ACHN (cell line): ENCODE measurements at regions not wholly inside any gene's neighbourhood (a gene's known extent, or its start where the extent isn't known, plus 50 kb on each side); places are given as distances from the start of the nearest gene placed in this dataset.

Source experiments
- DNase-seq: peaks from one replicate; pipeline ENCODE4 v3.0.0-alpha.2; 2015
- in situ Hi-C: cut with HindIII; loops from 2 replicates; pipeline ENCODE4 v1.10.0; 2017; ENCODE audit warnings: low sequenced_read_pairs, low pct_ligation_motif_present, low pct_unique_long_range_greater_than_20kb

GRCh38 chr13:24004142-24004899 lies 107.0 kb upstream of the C1QTNF9B start:
- no peak for DNase-seq
- in situ Hi-C loops = no loop called here

- DNase-seq = no peak
- in situ Hi-C loops = no loop called here
Measured at GRCh38 chr13:24004971-24005370, 107.7 kb upstream of the C1QTNF9B start.

- no peak for DNase-seq
- in situ Hi-C loops = no loop called here
Measured at GRCh38 chr13:24005755-24006281, 108.5 kb upstream of the C1QTNF9B start.

- no peak for DNase-seq
- in situ Hi-C loops = no loop called here
Measured at GRCh38 chr13:24006520-24007248, 109.4 kb upstream of the C1QTNF9B start.

GRCh38 chr13:24007979-24008620 lies 110.8 kb upstream of the C1QTNF9B start:
- DNase-seq = no peak
- in situ Hi-C loops = no loop called here

GRCh38 chr13:24008679-24009078 lies 111.4 kb upstream of the C1QTNF9B start:
- in situ Hi-C loops = no loop called here
- no peak for DNase-seq

- DNase-seq = no peak
- in situ Hi-C loops = no loop called here
Measured at GRCh38 chr13:24011266-24011665, 114.0 kb upstream of the C1QTNF9B start.

- no peak for DNase-seq
- in situ Hi-C loops = no loop called here
Measured at GRCh38 chr13:24012648-24013047, 115.3 kb upstream of the C1QTNF9B start.

GRCh38 chr13:24013189-24013588 lies 115.9 kb upstream of the C1QTNF9B start:
- no peak for DNase-seq
- in situ Hi-C loops = no loop called here

GRCh38 chr13:24016046-24016445 lies 118.7 kb upstream of the C1QTNF9B start:
- in situ Hi-C loops = no loop called here
- no peak for DNase-seq

GRCh38 chr13:24022568-24022967 lies 125.3 kb upstream of the C1QTNF9B start:
- in situ Hi-C loops = no loop called here

GRCh38 chr13:24023073-24023472 lies 125.8 kb upstream of the C1QTNF9B start:
- in situ Hi-C loops = no loop called here
- DNase-seq = no peak

More at GRCh38 chr13:24022568-24022967, 125.3 kb upstream of the C1QTNF9B start:
- DNase-seq = no peak

- DNase-seq = no peak
- in situ Hi-C loops = no loop called here
Measured at GRCh38 chr13:24027494-24027893, 130.2 kb upstream of the C1QTNF9B start.

- in situ Hi-C loops = no loop called here
- DNase-seq = no peak
Measured at GRCh38 chr13:24032252-24032651, 128.3 kb upstream of the SPATA13 start.

GRCh38 chr13:24032674-24033073 lies 127.8 kb upstream of the SPATA13 start:
- no peak for DNase-seq
- in situ Hi-C loops = no loop called here

GRCh38 chr13:24033527-24034302 lies 126.8 kb upstream of the SPATA13 start:
- in situ Hi-C loops = no loop called here
- DNase-seq = no peak

GRCh38 chr13:24035411-24035810 lies 125.1 kb upstream of the SPATA13 start:
- DNase-seq = no peak
- in situ Hi-C loops = no loop called here

- in situ Hi-C loops = no loop called here
- no peak for DNase-seq
Measured at GRCh38 chr13:24036115-24036514, 124.4 kb upstream of the SPATA13 start.

- in situ Hi-C loops = no loop called here
- DNase-seq = peak; percentile 15
Measured at GRCh38 chr13:24038405-24038804, 122.1 kb upstream of the SPATA13 start.
